Esophagus squamous epithelium (tissue), 4 donors: ENCODE measurements at regions not wholly inside any gene's neighbourhood (a gene's known extent, or its start where the extent isn't known, plus 50 kb on each side); places are given as distances from the start of the nearest gene placed in this dataset.

Source experiments
- POLR2A ChIP-seq, 4 donors: fragments of 450-650 bp; IDR thresholded peaks; one replicate each; pipeline ENCODE4 v1.6.1; 2017; ENCODE audit warnings: antibody characterized with exemption in 4 of 4, mild to moderate bottlenecking in 4 of 4, moderate library complexity in 3 of 4
- TF ChIP-seq, protein P1 (sequence below), 6 experiments: fragments of 450-650 bp in 4 of 6; fragments of 200-600 bp in 2 of 6; sonication (generic) in 2 of 6; IDR thresholded peaks; one replicate each; pipeline ENCODE4 v1.5.1; 2016 to 2019; ENCODE audit warnings: antibody characterized with exemption in 6 of 6, mild to moderate bottlenecking in 4 of 6, moderate library complexity in 4 of 6

DNA sequence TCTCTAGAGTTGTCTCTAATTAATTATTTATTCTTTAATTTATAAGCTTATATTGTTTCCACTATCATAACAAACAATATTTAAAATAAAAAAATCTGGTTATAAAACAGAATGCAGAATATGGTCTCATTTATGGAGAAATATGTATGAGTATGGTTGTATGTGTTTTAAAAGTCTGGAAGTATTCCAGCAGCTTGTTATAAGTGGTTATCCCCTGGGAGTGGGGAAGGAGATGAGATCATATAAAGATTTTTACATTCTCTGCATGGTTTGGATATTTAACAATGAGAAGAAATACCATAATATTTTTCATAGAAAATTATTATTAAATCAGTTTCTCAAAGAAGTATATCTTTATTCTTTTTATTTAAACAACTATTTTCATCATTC is 135.4 kb upstream of the MB21D2 start:
- TF ChIP-seq, protein P1, sequence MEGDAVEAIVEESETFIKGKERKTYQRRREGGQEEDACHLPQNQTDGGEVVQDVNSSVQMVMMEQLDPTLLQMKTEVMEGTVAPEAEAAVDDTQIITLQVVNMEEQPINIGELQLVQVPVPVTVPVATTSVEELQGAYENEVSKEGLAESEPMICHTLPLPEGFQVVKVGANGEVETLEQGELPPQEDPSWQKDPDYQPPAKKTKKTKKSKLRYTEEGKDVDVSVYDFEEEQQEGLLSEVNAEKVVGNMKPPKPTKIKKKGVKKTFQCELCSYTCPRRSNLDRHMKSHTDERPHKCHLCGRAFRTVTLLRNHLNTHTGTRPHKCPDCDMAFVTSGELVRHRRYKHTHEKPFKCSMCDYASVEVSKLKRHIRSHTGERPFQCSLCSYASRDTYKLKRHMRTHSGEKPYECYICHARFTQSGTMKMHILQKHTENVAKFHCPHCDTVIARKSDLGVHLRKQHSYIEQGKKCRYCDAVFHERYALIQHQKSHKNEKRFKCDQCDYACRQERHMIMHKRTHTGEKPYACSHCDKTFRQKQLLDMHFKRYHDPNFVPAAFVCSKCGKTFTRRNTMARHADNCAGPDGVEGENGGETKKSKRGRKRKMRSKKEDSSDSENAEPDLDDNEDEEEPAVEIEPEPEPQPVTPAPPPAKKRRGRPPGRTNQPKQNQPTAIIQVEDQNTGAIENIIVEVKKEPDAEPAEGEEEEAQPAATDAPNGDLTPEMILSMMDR (IDR thresholded peaks at IDR 0.05) = no peak
- TF ChIP-seq POLR2A (IDR thresholded peaks at IDR 0.05) = no peak
